NT2/D1 (cell line): ENCODE measurements at regions not wholly inside any gene's neighbourhood (a gene's known extent, or its start where the extent isn't known, plus 50 kb on each side); places are given as distances from the start of the nearest gene placed in this dataset.

Experiments
- SUZ12 ChIP-seq: IDR thresholded peaks from 2 replicates; pipeline ENCODE4 v1.6.1; 2011; ENCODE audit not compliant: insufficient read length, insufficient read depth; ENCODE audit errors: extremely low read depth
- YY1 ChIP-seq: IDR thresholded peaks from 2 replicates; pipeline ENCODE4 v1.6.1; 2011; ENCODE audit not compliant: insufficient read length, insufficient read depth
- ZNF274 ChIP-seq: IDR thresholded peaks from 2 replicates; pipeline ENCODE4 v1.6.1; 2011; ENCODE audit warnings: mild to moderate bottlenecking, low read depth, low read length

DNA sequence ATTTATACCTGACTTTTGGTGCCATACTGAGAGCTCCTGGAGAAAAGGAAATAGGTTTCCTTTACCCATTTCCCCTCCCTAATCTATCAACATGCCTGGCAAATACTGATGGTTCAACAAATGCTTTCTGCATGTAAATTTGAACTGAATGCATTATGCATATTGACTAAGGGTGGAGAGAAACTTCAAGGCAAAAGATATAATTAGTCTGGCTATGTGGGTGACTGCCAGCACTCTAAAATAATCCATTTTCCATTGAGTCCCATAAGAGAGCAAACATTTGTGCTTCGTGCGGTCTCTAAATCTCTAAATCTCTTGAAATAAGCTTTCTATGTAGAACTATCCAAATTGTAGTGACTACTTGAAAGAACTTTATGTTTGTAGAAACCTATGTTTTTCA, 451.3 kb upstream of the LMCD1 start:
- TF ChIP-seq ZNF274 (no peak), YY1 (no peak), SUZ12 (no peak)
